ENCODE measurements at regions not wholly inside any gene's neighbourhood (a gene's known extent, or its start where the extent isn't known, plus 50 kb on each side); places are given as distances from the start of the nearest gene placed in this dataset.

- Histone ChIP-seq H3K4me1 (ENCODE audit: control insufficient read depth in 1 of 2, insufficient read depth in 2 of 2, low read length in 2 of 2) (no peaks in the 10 kb centered on the region), H3K9me3 (ENCODE audit: control insufficient read depth in 1 of 2, low read length in 2 of 2) (peaks cover 0 to 7% of the 10 kb centered on the region in 2 donors), H3K4me3 (ENCODE audit: low read depth in 1 of 2, low read length in 2 of 2) (no peak overlapping the region), H3K27me3 (ENCODE audit: low read depth, low read length) (no peaks in the 10 kb centered on the region), H3K27ac (ENCODE audit: low read length) (no peak overlapping the region), H3K36me3 (ENCODE audit: control insufficient read depth in 1 of 2, insufficient read depth in 2 of 2, low read length in 2 of 2) (no peaks in the 10 kb centered on the region)
Observed at GRCh38 chr5:68395926-68396511, 180.5 kb downstream of the PIK3R1 start.

DNA sequence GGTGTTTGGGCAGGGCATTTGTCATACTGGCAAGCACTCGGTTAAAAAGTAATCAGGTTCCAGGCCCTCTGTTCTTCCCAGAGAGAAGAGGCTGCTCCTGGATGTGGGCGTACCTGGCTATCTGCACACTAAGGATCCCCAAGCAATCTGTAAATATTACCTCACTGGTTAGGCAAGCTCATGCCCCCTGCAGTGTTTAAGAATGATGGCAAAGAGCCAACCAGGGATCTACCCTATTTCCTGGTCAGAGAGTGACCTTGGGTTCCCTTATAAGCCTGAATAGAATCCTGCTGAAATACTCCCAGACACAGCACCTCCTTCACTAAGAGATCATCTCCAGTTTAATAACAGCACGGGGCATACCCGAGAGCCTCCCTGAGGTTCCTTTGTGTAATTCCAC is 181.2 kb downstream of the PIK3R1 start:
- Histone ChIP-seq H3K27ac (ENCODE audit: low read length) (no peak overlapping the region), H3K27me3 (ENCODE audit: low read depth, low read length) (no peaks in the 10 kb centered on the region), H3K36me3 (ENCODE audit: control insufficient read depth in 1 of 2, insufficient read depth in 2 of 2, low read length in 2 of 2) (no peaks in the 10 kb centered on the region), H3K4me1 (ENCODE audit: control insufficient read depth in 1 of 2, insufficient read depth in 2 of 2, low read length in 2 of 2) (no peaks in the 10 kb centered on the region), H3K4me3 (ENCODE audit: low read depth in 1 of 2, low read length in 2 of 2) (no peak overlapping the region), H3K9me3 (ENCODE audit: control insufficient read depth in 1 of 2, low read length in 2 of 2) (peaks cover 0 to 7% of the 10 kb centered on the region in 2 donors)

GRCh38 chr5:68398146-68398812 is 182.7 kb downstream of the PIK3R1 start:
- Histone ChIP-seq H3K4me1 (ENCODE audit: control insufficient read depth in 1 of 2, insufficient read depth in 2 of 2, low read length in 2 of 2) (no peaks in the 10 kb centered on the region), H3K36me3 (ENCODE audit: control insufficient read depth in 1 of 2, insufficient read depth in 2 of 2, low read length in 2 of 2) (no peaks in the 10 kb centered on the region), H3K27ac (ENCODE audit: low read length) (no peak overlapping the region), H3K27me3 (ENCODE audit: low read depth, low read length) (no peaks in the 10 kb centered on the region), H3K4me3 (ENCODE audit: low read depth in 1 of 2, low read length in 2 of 2) (no peak overlapping the region), H3K9me3 (ENCODE audit: control insufficient read depth in 1 of 2, low read length in 2 of 2) (peaks cover 0 to 7% of the 10 kb centered on the region in 2 donors)

GRCh38 chr5:68403301-68403700 is 187.7 kb downstream of the PIK3R1 start:
- Histone ChIP-seq H3K4me1 (ENCODE audit: control insufficient read depth in 1 of 2, insufficient read depth in 2 of 2, low read length in 2 of 2) (no peaks in the 10 kb centered on the region), H3K27me3 (ENCODE audit: low read depth, low read length) (no peaks in the 10 kb centered on the region), H3K27ac (ENCODE audit: low read length) (no peak overlapping the region), H3K4me3 (ENCODE audit: low read depth in 1 of 2, low read length in 2 of 2) (no peak overlapping the region), H3K36me3 (ENCODE audit: control insufficient read depth in 1 of 2, insufficient read depth in 2 of 2, low read length in 2 of 2) (no peaks in the 10 kb centered on the region), H3K9me3 (ENCODE audit: control insufficient read depth in 1 of 2, low read length in 2 of 2) (no peaks in the 10 kb centered on the region)

GRCh38 chr5:68404246-68404645 is 188.7 kb downstream of the PIK3R1 start:
- no peaks in the 10 kb centered on the region for H3K9me3 ChIP-seq (ENCODE audit: control insufficient read depth in 1 of 2, low read length in 2 of 2)
- no peak overlapping the region for H3K4me3 ChIP-seq (ENCODE audit: low read depth in 1 of 2, low read length in 2 of 2)
- H3K27me3 ChIP-seq (ENCODE audit: low read depth, low read length) = no peaks in the 10 kb centered on the region
- H3K4me1 ChIP-seq (ENCODE audit: control insufficient read depth in 1 of 2, insufficient read depth in 2 of 2, low read length in 2 of 2) = no peaks in the 10 kb centered on the region
- no peak overlapping the region for H3K27ac ChIP-seq (ENCODE audit: low read length)
- no peaks in the 10 kb centered on the region for H3K36me3 ChIP-seq (ENCODE audit: control insufficient read depth in 1 of 2, insufficient read depth in 2 of 2, low read length in 2 of 2)

DNA sequence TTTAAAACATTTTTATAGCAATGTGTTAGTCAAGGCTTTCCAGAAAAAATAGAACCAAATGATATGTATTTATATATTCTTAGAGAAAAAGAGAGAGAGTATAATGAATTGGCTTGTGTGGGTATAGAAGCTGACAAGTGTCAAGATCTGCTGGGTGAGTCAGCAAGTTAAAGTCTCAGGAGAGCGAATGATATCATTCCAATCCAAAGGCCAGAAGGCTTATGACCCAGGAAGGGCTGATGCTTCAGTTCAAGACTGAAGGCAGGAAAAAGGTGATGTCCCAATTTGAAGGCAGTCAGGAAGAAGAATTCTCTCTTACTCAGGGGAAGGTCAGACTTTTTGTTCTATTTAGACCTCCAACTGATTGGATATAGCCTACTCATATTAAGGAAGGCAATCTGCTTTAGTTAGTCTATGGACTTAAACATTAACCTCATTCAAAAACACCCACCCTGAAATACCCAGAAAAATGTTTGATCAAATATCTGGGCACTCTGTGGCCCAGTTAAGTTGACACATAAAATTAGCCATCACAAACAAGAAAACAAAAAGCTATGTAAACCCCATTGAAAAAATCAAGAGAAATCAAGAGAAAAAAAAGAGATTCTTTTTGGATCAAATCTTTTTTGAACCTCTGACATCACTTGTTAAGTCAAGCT is 189.6 kb downstream of the PIK3R1 start:
- H3K27ac ChIP-seq (ENCODE audit: low read length) = no peak overlapping the region
- no peaks in the 10 kb centered on the region for H3K9me3 ChIP-seq (ENCODE audit: control insufficient read depth in 1 of 2, low read length in 2 of 2)
- H3K36me3 ChIP-seq (ENCODE audit: control insufficient read depth in 1 of 2, insufficient read depth in 2 of 2, low read length in 2 of 2) = no peaks in the 10 kb centered on the region

DNA sequence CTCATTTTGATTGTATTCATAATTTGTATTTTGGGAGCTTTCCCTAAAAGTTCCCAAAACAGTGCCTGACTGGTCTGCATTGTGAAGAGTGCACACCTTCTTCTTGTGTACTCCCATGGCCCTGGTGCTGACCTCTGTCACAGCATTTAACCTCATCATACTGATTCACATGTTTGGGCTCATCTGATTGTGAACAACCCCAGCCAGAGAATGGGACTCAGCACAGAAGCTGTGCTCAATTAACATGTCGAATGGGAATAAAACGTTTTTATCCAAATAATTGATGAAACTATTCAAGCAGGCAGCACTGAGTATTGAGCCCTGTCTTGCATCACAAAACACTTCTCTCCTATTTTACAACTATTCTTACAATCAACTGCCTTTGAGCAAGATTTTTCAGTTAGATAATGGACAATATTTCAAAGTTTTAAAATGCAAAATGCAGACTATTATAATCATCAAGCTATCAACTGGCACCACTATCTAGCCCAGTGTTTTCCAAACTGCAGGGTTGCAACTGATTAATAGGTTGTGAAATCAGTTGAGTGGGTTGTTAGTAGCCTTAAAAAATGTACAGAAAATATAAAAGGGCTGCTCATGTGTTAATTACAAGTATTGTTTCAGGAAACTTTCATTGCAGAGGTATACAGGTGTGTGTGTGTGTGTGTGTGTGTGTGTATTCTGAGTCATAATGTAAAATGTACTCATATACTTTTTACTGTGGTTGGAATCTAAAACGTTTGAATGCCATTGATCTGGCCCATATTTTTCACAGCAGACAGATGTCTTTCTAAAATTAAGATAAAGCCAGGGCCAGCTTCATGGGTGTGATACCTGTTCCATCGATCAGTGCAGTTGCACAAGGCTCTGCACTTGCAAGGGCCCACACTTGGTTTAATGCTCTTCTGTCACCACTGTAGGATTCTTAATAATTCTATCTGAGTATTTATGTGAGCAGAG is 190.5 kb downstream of the PIK3R1 start:
- Histone ChIP-seq H3K27ac (ENCODE audit: low read length) (no peak overlapping the region), H3K9me3 (ENCODE audit: control insufficient read depth in 1 of 2, low read length in 2 of 2) (no peaks in the 10 kb centered on the region), H3K36me3 (ENCODE audit: control insufficient read depth in 1 of 2, insufficient read depth in 2 of 2, low read length in 2 of 2) (no peaks in the 10 kb centered on the region), H3K4me1 (ENCODE audit: control insufficient read depth in 1 of 2, insufficient read depth in 2 of 2, low read length in 2 of 2) (no peaks in the 10 kb centered on the region), H3K4me3 (ENCODE audit: low read depth in 1 of 2, low read length in 2 of 2) (no peak overlapping the region), H3K27me3 (ENCODE audit: low read depth, low read length) (no peaks in the 10 kb centered on the region)

More for the DNA sequence above, 189.6 kb downstream of the PIK3R1 start:
- Histone ChIP-seq H3K27me3 (ENCODE audit: low read depth, low read length) (no peaks in the 10 kb centered on the region), H3K4me3 (ENCODE audit: low read depth in 1 of 2, low read length in 2 of 2) (no peak overlapping the region), H3K4me1 (ENCODE audit: control insufficient read depth in 1 of 2, insufficient read depth in 2 of 2, low read length in 2 of 2) (no peaks in the 10 kb centered on the region)

DNA sequence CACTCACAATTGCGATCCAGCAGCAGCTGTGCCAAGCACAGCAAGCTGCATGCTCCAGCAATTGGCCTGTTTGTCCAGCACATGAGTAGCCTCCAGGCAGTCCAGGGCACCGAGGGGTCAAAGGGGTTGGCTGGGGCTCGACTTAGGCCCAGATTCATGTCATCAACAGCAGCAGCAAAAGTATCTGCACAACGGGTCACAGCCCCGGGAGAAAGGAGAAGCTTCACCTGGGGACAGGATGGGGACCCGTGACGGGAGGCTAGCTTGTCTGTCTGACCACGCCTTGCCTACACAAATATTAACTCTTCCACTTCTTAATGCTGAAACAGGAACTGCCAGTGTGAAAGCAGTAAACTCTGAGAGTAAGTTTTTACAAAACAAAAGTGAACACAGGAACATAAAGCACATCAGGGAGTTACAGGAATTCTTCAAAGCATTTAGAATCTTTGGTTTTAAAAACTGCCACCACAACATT is 191.2 kb downstream of the PIK3R1 start:
- Histone ChIP-seq H3K4me1 (ENCODE audit: control insufficient read depth in 1 of 2, insufficient read depth in 2 of 2, low read length in 2 of 2) (no peaks in the 10 kb centered on the region), H3K27me3 (ENCODE audit: low read depth, low read length) (no peaks in the 10 kb centered on the region), H3K27ac (ENCODE audit: low read length) (no peak overlapping the region), H3K9me3 (ENCODE audit: control insufficient read depth in 1 of 2, low read length in 2 of 2) (no peaks in the 10 kb centered on the region), H3K36me3 (ENCODE audit: control insufficient read depth in 1 of 2, insufficient read depth in 2 of 2, low read length in 2 of 2) (no peaks in the 10 kb centered on the region), H3K4me3 (ENCODE audit: low read depth in 1 of 2, low read length in 2 of 2) (no peak overlapping the region)

DNA sequence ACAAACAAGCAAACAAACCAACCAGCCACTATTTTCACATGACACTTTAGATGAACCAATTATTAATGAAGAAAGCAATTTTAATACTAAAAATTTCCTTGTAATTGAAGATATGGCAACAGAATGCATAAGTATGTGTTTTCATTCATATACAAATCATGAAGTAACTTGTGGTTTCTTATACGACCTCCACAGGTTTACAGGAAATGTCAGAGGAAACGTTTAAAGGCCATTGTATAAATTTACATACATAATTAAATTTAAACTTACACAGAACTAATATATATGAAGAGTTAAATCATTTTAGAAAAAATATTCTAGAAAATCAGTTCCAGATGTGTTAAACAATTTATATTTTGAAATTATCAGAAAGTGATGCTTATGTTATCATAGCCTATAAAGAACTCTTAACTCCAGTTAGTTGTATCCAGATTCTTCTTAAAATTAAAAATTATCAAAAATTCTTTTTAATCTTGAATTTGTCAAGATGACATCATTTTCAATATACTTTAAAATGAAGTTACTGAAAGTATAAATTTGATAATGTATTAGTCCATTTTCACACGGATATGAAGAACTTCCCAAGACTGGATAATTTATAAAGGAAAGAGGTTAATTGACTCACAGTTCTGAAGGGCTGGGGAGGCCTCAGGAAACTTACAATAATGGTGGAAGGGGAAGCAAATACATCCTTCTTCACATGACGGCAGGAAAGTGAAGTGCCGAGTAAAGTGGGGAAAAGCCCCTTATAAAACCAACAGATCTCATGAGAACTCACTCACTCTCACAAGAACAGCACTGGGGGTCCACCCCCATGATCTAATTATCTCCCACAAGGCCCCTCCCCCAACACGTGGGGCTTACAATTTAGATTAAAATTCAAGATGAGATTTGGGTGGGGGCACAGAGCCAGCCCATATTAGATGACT is 192.0 kb downstream of the PIK3R1 start:
- no peaks in the 10 kb centered on the region for H3K36me3 ChIP-seq (ENCODE audit: control insufficient read depth in 1 of 2, insufficient read depth in 2 of 2, low read length in 2 of 2)
- H3K27ac ChIP-seq (ENCODE audit: low read length) = no peak overlapping the region
- H3K27me3 ChIP-seq (ENCODE audit: low read depth, low read length) = no peaks in the 10 kb centered on the region
- no peak overlapping the region for H3K4me3 ChIP-seq (ENCODE audit: low read depth in 1 of 2, low read length in 2 of 2)
- H3K9me3 ChIP-seq (ENCODE audit: control insufficient read depth in 1 of 2, low read length in 2 of 2) = no peaks in the 10 kb centered on the region
- H3K4me1 ChIP-seq (ENCODE audit: control insufficient read depth in 1 of 2, insufficient read depth in 2 of 2, low read length in 2 of 2) = no peaks in the 10 kb centered on the region

DNA sequence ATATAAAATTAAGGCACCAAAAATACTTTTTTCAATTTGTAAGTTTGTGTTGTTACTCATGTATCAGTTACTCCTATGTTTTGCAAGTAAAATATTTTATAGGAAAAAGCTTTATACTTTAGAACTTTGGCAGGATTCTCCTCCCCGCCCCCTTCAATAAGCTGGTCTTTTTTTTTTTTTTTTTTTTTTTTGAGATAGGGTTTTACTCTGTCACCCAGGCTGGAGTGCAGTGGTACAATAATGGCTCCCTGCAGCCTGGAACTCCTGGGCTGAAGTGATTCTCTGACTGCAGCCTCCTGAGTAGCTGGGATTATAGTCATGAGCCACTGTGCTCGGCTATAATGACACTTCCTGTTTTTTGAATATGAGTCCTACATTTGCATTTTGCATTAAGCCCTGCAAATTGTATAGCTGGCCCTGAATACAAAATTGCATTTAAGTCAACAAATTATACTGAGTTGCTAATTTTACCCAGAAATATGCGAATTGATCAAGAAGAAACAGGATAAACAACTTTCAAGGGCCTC is 192.9 kb downstream of the PIK3R1 start:
- Histone ChIP-seq H3K4me3 (ENCODE audit: low read depth in 1 of 2, low read length in 2 of 2) (no peak overlapping the region), H3K27me3 (ENCODE audit: low read depth, low read length) (no peaks in the 10 kb centered on the region), H3K4me1 (ENCODE audit: control insufficient read depth in 1 of 2, insufficient read depth in 2 of 2, low read length in 2 of 2) (no peaks in the 10 kb centered on the region), H3K27ac (ENCODE audit: low read length) (no peak overlapping the region), H3K36me3 (ENCODE audit: control insufficient read depth in 1 of 2, insufficient read depth in 2 of 2, low read length in 2 of 2) (no peaks in the 10 kb centered on the region), H3K9me3 (ENCODE audit: control insufficient read depth in 1 of 2, low read length in 2 of 2) (no peaks in the 10 kb centered on the region)
